HG02763 (cell line): ENCODE measurements at regions not wholly inside any gene's neighbourhood (a gene's known extent, or its start where the extent isn't known, plus 50 kb on each side); places are given as distances from the start of the nearest gene placed in this dataset.
"Not testable (repeated sequence)": the region's sequence is repeated elsewhere in the genome, so short reads cannot be mapped to it uniquely, and the experiment has no call there.

Source experiments
- ATAC-seq: cut with Tn5 transposase; IDR thresholded peaks from one replicate; pipeline ENCODE4 v1.9.1; 2021; ENCODE audit warnings: mild to moderate bottlenecking, moderate library complexity; ENCODE audit not compliant: unreplicated experiment

- not testable (repeated sequence) for ATAC-seq
Measured at GRCh38 chr1:73667959-73668358, 530.0 kb downstream of the LRRIQ3 start.

DNA sequence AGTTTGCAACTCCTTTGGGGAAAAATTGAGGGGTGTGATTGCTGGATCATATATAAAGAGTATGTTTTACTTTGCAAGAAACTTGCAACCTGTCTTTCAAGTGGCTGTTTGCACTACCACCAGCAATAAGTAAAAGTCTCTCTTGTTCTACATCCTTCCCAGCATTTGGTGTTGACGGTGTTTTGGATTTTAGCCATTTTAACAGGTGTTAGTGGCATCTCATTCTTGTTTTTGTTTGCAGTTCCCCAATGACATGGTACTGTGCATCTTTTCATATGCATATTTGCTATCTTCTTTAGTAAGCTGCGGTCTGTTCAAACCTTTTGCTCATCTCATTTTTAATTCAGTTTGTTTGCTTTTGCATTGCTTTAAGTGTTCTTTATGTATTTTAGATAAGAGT is 535.5 kb downstream of the LRRIQ3 start:
- no peak for ATAC-seq

- ATAC-seq, result no peak
Measured at GRCh38 chr1:73659136-73659535, 538.8 kb downstream of the LRRIQ3 start.

GRCh38 chr1:73654714-73655113 is 543.3 kb downstream of the LRRIQ3 start:
- ATAC-seq, result no peak

GRCh38 chr1:73644198-73644597 is 553.8 kb downstream of the LRRIQ3 start:
- no peak for ATAC-seq

DNA sequence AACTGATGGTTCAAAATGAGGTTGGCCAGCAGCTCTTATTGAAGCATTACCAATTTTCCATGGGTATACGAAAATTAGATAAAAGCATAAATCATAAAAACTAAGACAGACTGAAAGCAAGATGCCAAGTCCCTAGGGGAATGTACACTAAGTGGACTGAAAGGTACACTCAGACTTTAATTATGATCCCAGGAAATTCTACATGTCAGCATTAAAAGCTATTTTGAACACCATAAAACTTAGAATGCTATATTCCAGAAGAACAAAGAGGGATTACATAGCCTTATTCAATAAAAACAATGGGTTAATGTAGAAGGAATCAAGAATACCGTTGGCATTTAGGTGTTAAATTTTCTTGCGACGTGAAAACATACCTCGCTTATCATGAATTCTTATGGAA is 558.5 kb downstream of the LRRIQ3 start:
- ATAC-seq, result no peak

DNA sequence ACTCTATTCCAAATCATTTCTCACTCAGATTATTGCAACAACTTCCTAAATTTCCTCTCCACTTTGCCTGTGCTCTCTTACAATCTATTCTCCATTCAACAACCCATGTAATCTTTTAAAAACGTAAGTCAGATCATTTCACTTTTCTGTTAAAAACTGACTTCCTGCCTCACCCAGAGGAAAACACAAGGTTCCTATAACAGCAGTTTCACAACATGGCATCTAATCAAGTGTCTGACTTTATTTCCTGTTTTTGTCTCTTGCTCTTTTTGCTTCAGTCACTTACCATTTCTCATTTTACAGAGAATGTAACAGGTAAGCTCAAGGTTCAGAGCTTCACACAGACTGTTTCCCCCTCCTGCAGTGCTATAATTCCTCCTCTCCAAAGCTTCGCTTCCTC is 560.7 kb downstream of the LRRIQ3 start:
- ATAC-seq, result no peak

DNA sequence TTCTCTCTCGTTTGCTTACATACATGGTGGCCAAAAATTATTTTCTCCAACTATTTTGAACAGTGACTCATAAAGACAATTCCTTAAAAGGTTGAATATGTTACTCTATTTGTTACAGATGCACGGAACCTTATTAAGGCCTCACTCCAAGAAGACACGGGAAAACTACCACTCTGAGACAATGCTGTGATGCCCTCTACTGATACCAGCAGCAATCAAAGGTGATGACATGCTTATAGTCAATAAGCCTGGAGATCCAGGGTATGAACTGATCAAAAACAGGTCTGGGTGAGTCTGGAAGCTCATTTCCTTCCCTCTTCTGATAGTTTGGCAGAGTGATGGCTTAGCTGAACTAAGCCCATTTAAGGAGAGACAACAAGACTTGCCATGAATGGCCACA is 563.0 kb downstream of the LRRIQ3 start:
- ATAC-seq, result no peak

GRCh38 chr1:73627723-73628122 is 570.3 kb downstream of the LRRIQ3 start:
- ATAC-seq, result no peak

GRCh38 chr1:73626326-73626725 is 571.6 kb downstream of the LRRIQ3 start:
- no peak for ATAC-seq

- no peak for ATAC-seq
Measured at GRCh38 chr1:73623946-73624345, 574.0 kb downstream of the LRRIQ3 start.

DNA sequence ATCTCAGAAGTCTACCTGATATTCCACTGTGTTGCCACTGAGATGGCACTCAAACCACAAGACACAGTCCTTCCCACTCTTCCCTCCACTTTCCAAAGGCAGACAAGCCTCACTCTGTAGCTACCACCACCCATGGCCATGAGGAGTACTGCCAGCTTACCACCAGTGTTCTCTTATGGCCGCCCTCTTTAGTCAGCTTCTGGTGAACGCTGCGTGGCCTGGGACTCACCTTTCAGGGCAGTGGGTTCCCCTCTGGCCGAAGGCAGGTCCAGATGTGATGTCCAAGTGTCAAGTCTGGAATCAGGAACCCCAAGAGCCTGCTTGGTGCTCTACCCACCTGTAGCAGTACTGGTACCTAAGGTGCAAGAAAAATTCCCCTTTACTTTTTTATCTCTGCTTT is 580.8 kb downstream of the LRRIQ3 start:
- no peak for ATAC-seq

GRCh38 chr1:73611681-73612080 is 586.3 kb downstream of the LRRIQ3 start:
- ATAC-seq, result no peak

- no peak for ATAC-seq
Measured at GRCh38 chr1:73604739-73605138, 593.2 kb downstream of the LRRIQ3 start.

GRCh38 chr1:73604211-73604610 is 593.8 kb downstream of the LRRIQ3 start:
- ATAC-seq, result no peak

DNA sequence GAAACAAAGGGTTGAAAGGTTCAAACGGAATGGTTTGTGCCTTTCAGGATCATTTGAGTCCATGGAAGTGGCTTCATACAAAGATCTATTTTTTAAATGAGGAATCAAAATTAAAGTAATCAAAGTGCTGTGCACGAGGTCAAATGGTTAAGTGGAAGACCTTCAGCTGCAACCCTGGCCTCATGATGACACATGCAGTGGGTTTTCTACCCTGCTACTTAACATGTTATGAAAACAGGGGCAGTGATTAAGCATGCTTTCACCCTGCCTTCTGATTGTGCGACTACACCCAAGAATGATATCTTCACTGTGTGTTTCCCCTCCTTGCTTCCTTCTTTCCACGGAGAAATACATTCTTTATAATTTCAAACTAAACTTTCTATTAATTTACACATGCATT is 604.2 kb downstream of the LRRIQ3 start:
- ATAC-seq, result no peak

DNA sequence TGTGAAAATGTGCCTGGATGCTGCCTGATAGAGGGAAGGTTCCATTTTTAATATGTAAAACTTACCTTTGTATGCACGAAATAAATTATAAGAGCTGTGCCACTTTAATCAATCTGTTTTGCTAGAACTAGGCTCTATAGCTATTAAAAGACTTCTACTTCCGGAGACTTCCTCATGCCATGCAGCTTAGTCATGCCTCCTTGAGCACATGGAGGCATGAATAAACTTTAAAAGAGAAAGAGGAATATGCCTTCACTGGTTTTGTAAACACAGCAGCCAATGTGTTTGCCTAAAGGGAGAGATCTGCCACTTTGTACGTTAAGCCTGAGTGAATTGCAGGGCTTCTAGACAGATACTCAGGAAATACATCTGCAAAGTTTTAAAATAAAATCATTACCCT is 604.6 kb downstream of the LRRIQ3 start:
- ATAC-seq, result no peak

- ATAC-seq, result no peak
Measured at GRCh38 chr1:73587080-73587479, 610.9 kb downstream of the LRRIQ3 start.

GRCh38 chr1:73577206-73577605 is 620.8 kb downstream of the LRRIQ3 start:
- ATAC-seq, result no peak

DNA sequence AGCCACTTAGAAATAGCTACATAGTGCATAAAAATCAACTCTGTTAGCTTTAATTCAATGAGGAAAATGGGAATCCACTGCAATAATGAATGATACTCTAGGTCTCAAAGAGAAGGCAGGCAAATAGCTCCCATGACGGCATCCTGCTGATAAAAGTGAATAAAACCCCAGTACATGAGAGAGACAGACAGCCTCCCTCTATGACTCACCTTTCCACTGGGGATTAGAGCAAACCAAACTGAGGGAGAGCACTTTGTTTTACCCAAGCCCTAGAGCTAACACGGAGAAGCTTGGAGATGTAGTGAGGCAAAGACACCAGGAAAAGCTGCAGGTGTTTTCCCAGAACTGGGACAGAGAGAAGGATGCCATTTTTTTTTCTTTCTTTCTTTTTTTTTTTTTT is 621.9 kb downstream of the LRRIQ3 start:
- ATAC-seq, result no peak

DNA sequence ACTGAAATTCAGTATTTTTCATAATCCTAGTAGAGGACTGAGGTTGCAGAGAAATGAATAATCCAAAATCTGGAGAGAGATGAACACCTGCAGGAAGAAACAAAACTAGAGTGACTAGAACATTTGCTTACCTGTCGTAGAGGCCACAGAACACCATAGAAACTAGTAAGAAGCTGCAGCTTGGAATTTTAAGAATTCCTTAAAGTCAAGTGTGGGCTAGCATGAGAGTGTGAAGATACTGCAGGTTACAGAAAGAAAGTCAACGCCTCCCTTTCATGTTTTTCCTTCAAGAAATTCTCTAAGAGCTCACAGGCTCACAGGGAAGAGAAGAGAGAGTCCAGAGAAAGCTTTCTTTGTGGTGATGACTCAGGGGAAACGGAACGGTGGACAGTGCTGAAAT is 633.7 kb downstream of the LRRIQ3 start:
- ATAC-seq, result no peak

GRCh38 chr1:73556270-73556669 is 641.7 kb downstream of the LRRIQ3 start:
- ATAC-seq, result no peak

DNA sequence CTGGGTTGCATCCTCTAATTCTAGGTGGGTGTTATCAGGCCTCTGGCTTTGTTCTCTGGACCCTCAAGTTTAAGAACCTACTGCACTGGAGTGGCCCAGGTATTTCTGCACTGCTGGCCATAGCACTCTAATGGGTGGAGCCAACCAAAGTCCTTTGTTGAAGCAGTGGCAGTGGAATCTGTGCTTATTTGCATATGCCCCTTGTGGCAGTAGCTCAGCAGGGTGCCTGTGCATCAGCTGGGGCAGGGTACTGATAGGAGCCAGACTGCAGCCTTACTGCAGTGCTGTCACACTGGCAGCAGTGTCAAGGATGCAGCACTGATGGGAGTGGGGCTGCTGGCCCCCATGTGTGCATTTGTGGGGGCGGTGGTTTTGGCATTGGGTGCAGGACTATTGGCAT is 660.6 kb downstream of the LRRIQ3 start:
- no peak for ATAC-seq

DNA sequence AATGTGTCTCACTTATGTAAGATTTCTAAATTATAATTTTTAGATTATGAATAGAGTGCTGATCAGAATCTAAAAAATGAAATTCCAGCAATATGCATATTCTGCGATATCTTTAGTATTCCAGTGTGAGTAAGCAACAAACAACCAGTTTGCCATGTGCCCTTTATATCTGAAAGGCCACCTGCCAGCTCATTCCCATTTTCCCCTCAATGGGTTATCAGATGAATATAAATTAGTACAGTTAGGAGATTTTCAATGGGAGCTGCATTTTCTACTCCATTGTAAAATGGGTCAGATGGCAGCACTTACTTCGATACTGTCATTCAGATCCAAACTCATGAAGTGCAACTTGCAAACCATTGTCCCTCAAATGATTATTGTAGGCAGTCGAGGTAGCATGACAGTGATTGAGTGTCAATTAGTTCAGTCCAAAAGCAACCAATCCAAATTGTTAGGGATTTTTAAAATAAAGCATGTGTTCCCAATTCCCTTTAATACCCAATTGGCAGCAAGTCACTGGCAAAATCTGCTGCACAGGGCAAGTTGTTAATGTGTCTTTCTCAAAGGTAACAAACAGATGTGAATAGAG is 680.3 kb downstream of the LRRIQ3 start:
- ATAC-seq, result no peak
